Stimulated activated CD4-positive, alpha-beta T cell treated with anti-CD3 and anti-CD28 coated beads, Interleukin-1b, Interleukin-23, amount 100 ng/mL, for 48 hours (primary cell): ENCODE measurements at regions not wholly inside any gene's neighbourhood (a gene's known extent, or its start where the extent isn't known, plus 50 kb on each side); places are given as distances from the start of the nearest gene placed in this dataset.

Experiments used
- DNase-seq: peaks from one replicate; pipeline ENCODE4 v3.0.0-alpha.2; 2020

GRCh38 chr20:52817511-52817910, 154.6 kb upstream of the TSHZ2 start:
- DNase-seq = no peak

DNA sequence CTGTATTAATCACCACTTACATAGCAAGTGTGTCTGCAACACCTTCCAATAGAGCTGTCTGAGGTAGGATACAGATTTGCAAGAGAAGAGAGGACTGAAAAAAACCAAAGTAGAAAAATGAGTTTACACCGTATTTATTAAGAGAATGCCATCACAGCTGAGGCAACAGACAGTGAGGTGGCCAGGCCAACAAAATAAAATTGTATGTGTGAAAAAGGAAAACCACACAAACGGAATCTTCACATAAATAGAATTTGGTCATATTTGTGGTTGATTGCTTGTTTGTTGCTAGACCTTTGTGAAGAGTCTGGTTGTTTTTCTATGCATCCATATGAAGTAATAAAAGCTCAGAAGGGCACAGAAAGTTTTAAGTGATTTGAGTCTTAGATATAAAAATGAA, 157.8 kb upstream of the TSHZ2 start:
- DNase-seq = no peak

DNA sequence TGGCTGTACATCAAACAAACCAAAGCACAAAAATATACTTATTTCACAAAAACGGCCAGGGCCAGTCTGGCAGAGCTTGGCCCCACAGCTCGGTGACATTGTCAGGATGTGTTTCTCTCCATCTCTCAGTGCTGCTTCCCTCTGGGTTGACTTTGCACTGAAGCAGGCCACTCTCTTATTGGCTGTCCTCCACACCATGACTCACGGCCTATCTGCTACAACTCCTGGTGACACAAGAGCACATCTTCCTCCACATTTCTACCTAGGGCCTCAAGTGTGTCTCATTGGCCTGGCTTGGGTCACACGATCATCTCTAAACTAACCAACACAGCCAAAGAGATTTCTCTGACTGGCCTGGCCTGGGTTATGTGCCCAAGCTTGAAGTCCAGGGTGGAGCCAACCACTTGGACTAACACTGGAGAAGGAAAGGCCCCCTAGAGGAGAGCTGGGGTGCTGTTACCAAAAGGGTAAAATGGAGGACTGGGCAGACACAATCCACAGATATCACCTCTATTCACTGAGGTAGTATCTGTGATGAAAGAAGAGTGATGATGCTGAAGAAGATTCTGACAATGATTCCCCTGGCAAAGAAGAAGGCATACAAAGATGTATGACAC, 159.8 kb upstream of the TSHZ2 start:
- no peak for DNase-seq

GRCh38 chr20:52809003-52809402, 163.2 kb upstream of the TSHZ2 start:
- no peak for DNase-seq

DNA sequence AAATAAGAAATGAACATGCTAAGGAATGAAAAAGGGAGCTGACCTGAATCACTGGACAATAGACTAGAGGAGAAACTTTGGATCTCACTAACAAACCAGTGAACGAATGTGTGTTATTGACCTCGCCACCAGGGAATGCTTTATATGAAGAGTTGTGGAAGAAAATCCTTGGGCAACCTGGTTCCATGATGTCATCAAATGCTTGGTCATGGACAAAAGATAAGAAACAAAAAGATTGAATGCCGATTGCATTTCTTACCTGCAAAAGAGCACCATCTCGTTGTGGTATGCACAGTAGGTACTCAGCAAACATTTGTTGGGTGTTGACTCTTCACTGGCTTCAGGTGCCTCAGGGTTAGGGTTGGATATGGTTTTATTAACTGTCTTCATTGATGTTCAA, 165.2 kb upstream of the TSHZ2 start:
- DNase-seq = no peak

GRCh38 chr20:52805843-52806242, 166.3 kb upstream of the TSHZ2 start:
- DNase-seq = no peak

- DNase-seq = no peak
Observed at GRCh38 chr20:52805296-52805571, 166.9 kb upstream of the TSHZ2 start.

- no peak for DNase-seq
Observed at GRCh38 chr20:52804497-52805295, 167.5 kb upstream of the TSHZ2 start.

- DNase-seq = no peak
Observed at GRCh38 chr20:52801628-52802006, 170.5 kb upstream of the TSHZ2 start.

GRCh38 chr20:52800734-52801627, 171.2 kb upstream of the TSHZ2 start:
- no peak for DNase-seq

DNA sequence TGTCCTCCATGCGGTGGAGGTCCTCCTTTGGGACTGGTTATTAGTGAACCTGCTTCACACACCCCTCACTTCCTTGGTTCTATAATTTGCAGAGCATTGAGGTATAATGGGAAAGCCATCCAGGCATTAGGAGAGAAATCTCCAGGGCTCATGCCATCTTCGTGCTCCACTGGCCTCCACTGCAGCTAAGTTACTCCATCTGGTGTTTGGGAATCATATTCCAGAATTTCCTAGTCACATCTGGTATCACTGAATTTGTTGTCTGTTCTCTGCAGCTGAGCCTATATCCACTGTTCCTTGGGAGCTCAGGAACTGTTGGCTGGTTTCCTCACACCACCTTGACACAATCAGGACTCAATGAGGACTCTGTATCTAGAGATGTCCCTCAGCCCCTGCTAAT, 173.0 kb upstream of the TSHZ2 start:
- no peak for DNase-seq

GRCh38 chr20:52798124-52798523, 174.0 kb upstream of the TSHZ2 start:
- DNase-seq = no peak

DNA sequence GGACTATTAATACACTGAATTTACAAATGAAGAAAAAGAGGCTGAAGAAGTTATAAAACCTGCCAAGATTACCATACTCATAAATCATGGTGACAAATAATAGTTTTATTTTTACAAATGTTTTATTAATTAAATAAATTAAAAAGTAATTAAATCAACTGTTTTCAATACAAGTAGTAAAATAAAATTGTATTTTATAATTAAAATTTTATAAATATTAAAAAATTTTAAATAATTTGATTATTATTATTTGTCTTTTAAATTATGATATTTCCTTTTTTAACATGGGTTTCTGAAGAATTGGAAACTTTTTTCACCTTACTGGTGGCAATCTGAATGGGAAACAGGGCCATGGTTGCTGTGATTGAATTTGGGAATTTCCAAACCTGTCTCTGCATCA, 177.3 kb upstream of the TSHZ2 start:
- DNase-seq = no peak

- no peak for DNase-seq
Observed at GRCh38 chr20:52793339-52793963, 178.7 kb upstream of the TSHZ2 start.

DNA sequence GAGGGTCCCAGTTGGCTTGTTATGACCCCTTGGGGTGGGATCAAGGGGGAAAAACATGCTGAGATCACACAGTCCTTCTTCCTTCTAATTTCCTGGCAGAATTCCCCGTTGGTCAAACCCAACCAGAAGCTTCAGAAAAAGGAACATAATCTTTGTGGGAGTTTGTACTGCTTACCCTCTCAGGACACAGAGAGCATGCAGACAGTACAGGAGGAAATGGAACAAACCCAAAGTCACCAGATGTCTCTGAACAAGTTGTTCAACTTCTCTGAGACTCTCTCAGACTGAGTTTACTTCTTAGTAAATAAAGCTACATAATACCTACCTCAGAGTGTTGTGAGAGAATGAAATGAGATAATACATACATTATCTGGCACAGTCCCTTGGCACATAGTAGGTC, 181.1 kb upstream of the TSHZ2 start:
- no peak for DNase-seq

- DNase-seq = no peak
Observed at GRCh38 chr20:52789716-52790115, 182.4 kb upstream of the TSHZ2 start.

DNA sequence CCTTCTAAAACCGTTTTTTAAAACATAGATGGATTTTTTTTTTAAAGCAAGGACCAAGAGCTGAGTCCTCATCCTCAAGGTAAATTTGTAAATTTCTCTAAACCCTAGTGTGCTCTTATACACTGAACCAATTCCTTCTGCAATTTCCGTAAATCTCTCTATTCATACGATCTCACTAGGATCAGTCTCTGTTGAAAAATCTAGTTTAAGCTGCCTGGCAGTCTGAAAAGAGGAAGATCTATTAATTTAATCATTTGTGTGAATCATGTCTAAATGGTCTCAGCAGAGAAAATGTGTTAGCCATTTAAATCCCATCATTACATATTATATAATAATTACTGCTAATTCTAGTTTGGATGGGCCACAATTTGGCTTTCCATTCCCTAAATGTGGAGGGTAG, 184.2 kb upstream of the TSHZ2 start:
- DNase-seq = no peak

GRCh38 chr20:52787216-52787615, 184.9 kb upstream of the TSHZ2 start:
- DNase-seq = no peak

DNA sequence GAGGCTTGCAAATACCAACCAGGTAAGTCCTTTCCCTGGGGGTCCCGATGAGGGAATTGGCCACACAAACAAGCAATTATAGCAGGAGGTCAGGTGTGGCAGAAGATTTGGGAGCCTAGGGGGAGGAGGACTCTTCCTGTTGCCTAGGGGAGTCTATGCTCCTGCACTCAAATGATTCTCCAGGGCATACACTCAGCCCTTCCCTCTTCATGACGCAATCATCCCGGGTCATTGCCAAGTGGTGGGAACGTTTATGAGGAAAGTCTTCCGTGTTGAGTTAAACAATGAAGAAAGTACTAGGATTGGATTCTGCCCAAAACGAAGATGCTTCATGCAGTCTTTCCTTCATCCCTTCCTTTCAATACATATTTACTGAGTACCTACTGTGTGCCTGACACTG, 186.5 kb upstream of the TSHZ2 start:
- no peak for DNase-seq

GRCh38 chr20:52783769-52784168, 188.4 kb upstream of the TSHZ2 start:
- DNase-seq = peak; percentile 52

- DNase-seq = no peak
Observed at GRCh38 chr20:52780462-52780861, 191.7 kb upstream of the TSHZ2 start.

DNA sequence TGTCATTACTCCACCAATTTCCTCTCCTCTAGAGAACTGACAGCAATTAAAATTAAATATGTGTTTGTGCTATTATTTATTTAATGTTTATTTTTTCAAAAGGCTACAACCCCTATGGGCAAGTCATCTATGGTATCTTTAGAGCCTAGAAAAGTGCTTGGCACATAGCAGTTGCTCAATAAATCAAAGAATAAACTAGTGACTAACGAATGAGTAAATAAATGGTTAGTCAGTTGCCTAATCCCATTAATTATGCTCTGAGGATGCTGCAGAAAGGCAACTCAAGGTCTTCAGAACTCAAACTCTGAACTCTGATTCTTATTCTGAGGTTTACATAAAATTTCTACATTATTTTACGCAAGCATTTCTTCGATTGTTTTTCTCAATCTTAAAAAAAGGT, 193.0 kb upstream of the TSHZ2 start:
- DNase-seq = no peak

GRCh38 chr20:52777171-52777570, 195.0 kb upstream of the TSHZ2 start:
- DNase-seq = no peak

GRCh38 chr20:52775786-52776185, 196.4 kb upstream of the TSHZ2 start:
- no peak for DNase-seq
